ENCODE measurements at regions not wholly inside any gene's neighbourhood (a gene's known extent, or its start where the extent isn't known, plus 50 kb on each side); places are given as distances from the start of the nearest gene placed in this dataset.

GRCh38 chr10:130440971-130441370, 304.8 kb downstream of the GLRX3 start:
- TF ChIP-seq GATA3 (IDR thresholded peaks at IDR 0.05; ENCODE audit: low read depth, low read length) (no peak), GATA2 (IDR thresholded peaks at IDR 0.05; ENCODE audit: low read depth, low read length) (no peak)

All from SH-SY5Y (cell line).